Endothelial cell of umbilical vein (primary cell): ENCODE measurements at regions not wholly inside any gene's neighbourhood (a gene's known extent, or its start where the extent isn't known, plus 50 kb on each side); places are given as distances from the start of the nearest gene placed in this dataset.

Experiments used
- BruUV-seq: library from RNA; stranded (reverse); fragments of 400-500 nt; replicated peaks from 2 replicates; lab custom pipeline; 2021; lab: Mats Ljungman, UMichigan
- CTCF ChIA-PET: fragments of 300-600, 350-600 bp; sonication (Branson Sonifier 250); formaldehyde crosslinking; loops from one replicate; lab custom pipeline; 2021; ENCODE audit warnings: antibody characterized with exemption, inconsistent platforms; lab: Charles Lee
- POLR2A ChIA-PET: fragments of 300-600, 350-600 bp; sonication (Branson Sonifier 250); formaldehyde crosslinking; loops from one replicate; lab custom pipeline; 2021; ENCODE audit warnings: antibody characterized with exemption, inconsistent platforms; lab: Charles Lee
- DNase-seq: peaks from one replicate; pipeline ENCODE4 v3.0.0-alpha.2; 2011; ENCODE audit warnings: low read depth, low spot score
- FAIRE-seq: peaks from 2 replicates; lab custom pipeline; 2011; peaks lifted over from hg19 to GRCh38; lab: Jason Lieb, UNC
- H2AFZ ChIP-seq: 2 replicates; pipeline ENCODE4 v1.6.0; 2012; ENCODE audit warnings: low read depth, low read length, control low read depth, inconsistent platforms
- H3K27ac ChIP-seq: 2 replicates; pipeline ENCODE4 v1.5.1; 2011; ENCODE audit warnings: low read depth, mild to moderate bottlenecking, control low read depth, low read length, moderate library complexity; ENCODE audit not compliant: insufficient read depth
- H3K27me3 ChIP-seq, 2 experiments: 2 replicates each; pipeline versions ENCODE4 v1.6.0 to v1.6.1; 2011; ENCODE audit warnings: low read length in 2 of 2, mixed read lengths in 1 of 2; ENCODE audit not compliant: control insufficient read depth in 2 of 2, insufficient read depth in 2 of 2
- H3K36me3 ChIP-seq, 2 experiments: 2 replicates in 1 of 2; 3 replicates in 1 of 2; pipeline ENCODE4 v1.5.1; 2011; ENCODE audit warnings: low read length in 2 of 2, mild to moderate bottlenecking in 1 of 2, moderate library complexity in 1 of 2; ENCODE audit not compliant: control insufficient read depth in 2 of 2, insufficient read depth in 2 of 2; ENCODE audit errors: extremely low read depth in 1 of 2
- H3K4me1 ChIP-seq: 3 replicates; pipeline ENCODE4 v1.5.1; 2011; ENCODE audit warnings: mild to moderate bottlenecking, low read length; ENCODE audit not compliant: control insufficient read depth, insufficient read depth; ENCODE audit errors: extremely low read depth
- H3K4me2 ChIP-seq: 2 replicates; pipeline ENCODE4 v1.6.1; 2011; ENCODE audit warnings: low read length, control low read depth, mixed read lengths; ENCODE audit not compliant: insufficient read depth
- H3K4me3 ChIP-seq, 3 experiments: fragments of 200-600 bp in 1 of 3; sonication (generic), shearing (Covaris generic) in 1 of 3; replicated peaks in 1 of 3; 2 replicates each; pipeline ENCODE4 v1.5.1; 2011 to 2016; ENCODE audit warnings: control low read depth in 3 of 3, low read length in 3 of 3, mild to moderate bottlenecking in 2 of 3, inconsistent platforms in 1 of 3, low read depth in 1 of 3, moderate library complexity in 1 of 3; ENCODE audit not compliant: insufficient read depth in 1 of 3
- H3K79me2 ChIP-seq: 2 replicates; pipeline ENCODE4 v1.6.0; 2012; ENCODE audit warnings: low read length, inconsistent platforms; ENCODE audit not compliant: control insufficient read depth, insufficient read depth
- H3K9ac ChIP-seq: replicated peaks from 2 replicates; pipeline ENCODE3; 2011; ENCODE audit warnings: low read length, control low read depth; ENCODE audit not compliant: insufficient read depth; ENCODE audit errors: extremely low read depth
- H3K9me1 ChIP-seq: replicated peaks from 3 replicates; pipeline ENCODE4 v1.6.0; 2011; ENCODE audit warnings: mild to moderate bottlenecking, low read length; ENCODE audit not compliant: control insufficient read depth, insufficient read depth; ENCODE audit errors: extremely low read depth
- H3K9me3 ChIP-seq: replicated peaks from 2 replicates; pipeline ENCODE4 v1.5.1; 2012; ENCODE audit warnings: low read length, inconsistent platforms; ENCODE audit not compliant: control insufficient read depth, insufficient read depth
- H4K20me1 ChIP-seq: replicated peaks from 2 replicates; pipeline ENCODE3; 2011; ENCODE audit warnings: mild to moderate bottlenecking, low read length; ENCODE audit not compliant: control insufficient read depth, insufficient read depth; ENCODE audit errors: extremely low read depth
- EZH2 ChIP-seq: IDR thresholded peaks from 2 replicates; pipeline ENCODE4 v1.6.1; 2012; ENCODE audit warnings: borderline replicate concordance, low read depth, mild to moderate bottlenecking, moderate library complexity, low read length, inconsistent platforms; ENCODE audit not compliant: severe bottlenecking
- FOS ChIP-seq: IDR thresholded peaks from 2 replicates; pipeline ENCODE4 v1.6.1; 2011; ENCODE audit warnings: mild to moderate bottlenecking, low read length, moderate library complexity, borderline replicate concordance; ENCODE audit not compliant: insufficient read depth
- GATA2 ChIP-seq: IDR thresholded peaks from 2 replicates; pipeline ENCODE4 v1.7.0; 2011; ENCODE audit warnings: low read depth, mild to moderate bottlenecking, moderate library complexity, mixed read lengths, low read length; ENCODE audit not compliant: insufficient read length, insufficient read depth
- JUN ChIP-seq: IDR thresholded peaks from 2 replicates; pipeline ENCODE4 v1.6.1; 2011; ENCODE audit warnings: borderline replicate concordance, low read depth; ENCODE audit not compliant: insufficient read length, insufficient read depth
- MYC ChIP-seq: IDR thresholded peaks from one replicate; pipeline ENCODE4 v1.6.1; 2011; ENCODE audit warnings: mild to moderate bottlenecking, low read depth, low read length
- POLR2A ChIP-seq: IDR thresholded peaks from 2 replicates; pipeline ENCODE4 v1.6.1; 2012; ENCODE audit warnings: low read depth, mild to moderate bottlenecking, control low read depth, low read length
- dilution Hi-C: fragments of 300-500 bp; cut with MboI; formaldehyde crosslinking; loops from one replicate; pipeline ENCODE4 v1.15.0; 2019; ENCODE audit warnings: low sequenced_read_pairs; ENCODE audit not compliant: extremely low pct_ligation_motif_present
- intact Hi-C: fragments of 100-400 bp; cut with micrococcal nuclease; formaldehyde crosslinking; loops from one replicate; pipeline ENCODE4 v1.10.0; 2022
- TF ChIP-seq, protein P1 (sequence below): IDR thresholded peaks from 2 replicates; pipeline ENCODE4 v1.6.1; 2011; ENCODE audit not compliant: insufficient read depth, insufficient read length
- TF ChIP-seq, protein P2 (sequence below), 2 donors: IDR thresholded peaks; 1 replicate in 1 of 2; 2 replicates in 1 of 2; pipeline ENCODE4 v1.5.1; 2011; ENCODE audit warnings: low read length in 2 of 2, mild to moderate bottlenecking in 2 of 2, moderate library complexity in 2 of 2, control low read depth in 1 of 2, inconsistent platforms in 1 of 2, low read depth in 1 of 2; ENCODE audit not compliant: insufficient read depth in 1 of 2; ENCODE audit errors: extremely low read depth in 1 of 2

DNA sequence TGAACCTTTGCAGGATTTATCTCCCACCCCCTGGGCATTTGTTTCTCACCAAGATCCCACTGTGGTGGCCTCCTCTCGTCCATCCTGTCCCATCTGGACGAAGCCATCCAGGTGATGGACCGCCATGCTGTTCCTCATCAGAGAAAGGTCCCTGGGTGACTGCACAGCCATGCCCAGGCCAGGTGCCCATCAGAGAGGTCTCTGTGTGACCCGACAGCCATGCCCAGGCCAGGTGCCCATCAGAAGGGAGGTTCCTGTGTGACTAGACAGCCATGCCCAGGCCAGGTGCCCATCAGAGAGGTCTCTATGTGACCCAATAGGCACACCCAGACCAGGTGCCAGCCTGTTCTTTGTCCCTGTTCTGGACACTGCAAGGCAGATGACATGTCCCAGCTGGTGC, 360.9 kb upstream of the SALL3 start:
- H2AFZ ChIP-seq = no peak overlapping the region
- FAIRE-seq (no peak), DNase-seq (no peak)
- dilution Hi-C loops (no loop called here), intact Hi-C loops (no loop called here)
- no TSS peak for BruUV-seq
- H3K4me3 ChIP-seq = no peak overlapping the region
- H3K27me3 ChIP-seq = no peaks in the 10 kb centered on the region
- H3K9ac ChIP-seq = no peak overlapping the region
- peaks cover 2% of the 10 kb centered on the region for H3K9me3 ChIP-seq
- H3K79me2 ChIP-seq = no peaks in the 10 kb centered on the region
- CTCF ChIA-PET = no interaction called here
- no peaks in the 10 kb centered on the region for H3K4me1 ChIP-seq
- POLR2A ChIA-PET = no interaction called here
- no peak overlapping the region for H3K27ac ChIP-seq
- H3K36me3 ChIP-seq = no peaks in the 10 kb centered on the region
- no peak for TF ChIP-seq FOS
- TF ChIP-seq JUN = no peak
- TF ChIP-seq, protein P1, sequence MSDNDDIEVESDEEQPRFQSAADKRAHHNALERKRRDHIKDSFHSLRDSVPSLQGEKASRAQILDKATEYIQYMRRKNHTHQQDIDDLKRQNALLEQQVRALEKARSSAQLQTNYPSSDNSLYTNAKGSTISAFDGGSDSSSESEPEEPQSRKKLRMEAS = no peak
- no peak for TF ChIP-seq GATA2
- TF ChIP-seq, protein P2, sequence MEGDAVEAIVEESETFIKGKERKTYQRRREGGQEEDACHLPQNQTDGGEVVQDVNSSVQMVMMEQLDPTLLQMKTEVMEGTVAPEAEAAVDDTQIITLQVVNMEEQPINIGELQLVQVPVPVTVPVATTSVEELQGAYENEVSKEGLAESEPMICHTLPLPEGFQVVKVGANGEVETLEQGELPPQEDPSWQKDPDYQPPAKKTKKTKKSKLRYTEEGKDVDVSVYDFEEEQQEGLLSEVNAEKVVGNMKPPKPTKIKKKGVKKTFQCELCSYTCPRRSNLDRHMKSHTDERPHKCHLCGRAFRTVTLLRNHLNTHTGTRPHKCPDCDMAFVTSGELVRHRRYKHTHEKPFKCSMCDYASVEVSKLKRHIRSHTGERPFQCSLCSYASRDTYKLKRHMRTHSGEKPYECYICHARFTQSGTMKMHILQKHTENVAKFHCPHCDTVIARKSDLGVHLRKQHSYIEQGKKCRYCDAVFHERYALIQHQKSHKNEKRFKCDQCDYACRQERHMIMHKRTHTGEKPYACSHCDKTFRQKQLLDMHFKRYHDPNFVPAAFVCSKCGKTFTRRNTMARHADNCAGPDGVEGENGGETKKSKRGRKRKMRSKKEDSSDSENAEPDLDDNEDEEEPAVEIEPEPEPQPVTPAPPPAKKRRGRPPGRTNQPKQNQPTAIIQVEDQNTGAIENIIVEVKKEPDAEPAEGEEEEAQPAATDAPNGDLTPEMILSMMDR (IDR thresholded peaks at IDR 0.05; ENCODE audit: extremely low read depth in 1 of 2, insufficient read depth in 1 of 2, low read depth in 1 of 2, low read length in 2 of 2) = no peak
- TF ChIP-seq MYC = no peak
- H4K20me1 ChIP-seq = no peaks in the 10 kb centered on the region
- no peaks in the 10 kb centered on the region for H3K9me1 ChIP-seq
- H3K4me2 ChIP-seq = no peak overlapping the region

DNA sequence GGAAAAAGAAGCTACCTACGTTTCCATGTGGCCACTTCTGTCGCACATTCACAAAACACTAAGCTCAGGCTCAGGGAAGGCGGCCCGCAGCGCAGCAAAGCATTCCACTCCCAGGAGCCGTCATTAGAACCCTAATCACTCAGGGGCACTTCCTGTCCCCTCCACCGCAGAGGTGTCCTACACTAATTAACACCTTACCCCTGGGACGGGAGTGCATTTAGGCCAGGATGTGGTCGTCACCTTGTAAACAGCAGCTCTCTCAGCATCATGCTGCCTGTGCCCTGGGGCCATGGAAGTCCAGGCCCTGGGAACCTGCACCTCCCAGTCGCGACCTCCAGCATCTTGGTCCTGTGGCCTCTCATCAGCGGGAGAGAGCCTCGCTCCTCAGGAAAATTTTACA, 359.8 kb upstream of the SALL3 start:
- H4K20me1 ChIP-seq = no peaks in the 10 kb centered on the region
- no peak for FAIRE-seq
- H2AFZ ChIP-seq = no peak overlapping the region
- H3K4me2 ChIP-seq = no peak overlapping the region
- TF ChIP-seq, protein P1 = no peak
- TF ChIP-seq EZH2 = no peak
- TF ChIP-seq, protein P2 (IDR thresholded peaks at IDR 0.05; ENCODE audit: extremely low read depth in 1 of 2, insufficient read depth in 1 of 2, low read depth in 1 of 2, low read length in 2 of 2) = no peak
- TF ChIP-seq FOS = no peak
- no peak for TF ChIP-seq POLR2A
- TF ChIP-seq GATA2 = no peak
- TF ChIP-seq JUN = no peak
- no peak for TF ChIP-seq MYC
- BruUV-seq = no TSS peak
- intact Hi-C loops = no loop called here
- H3K27ac ChIP-seq = no peak overlapping the region
- peaks cover 2% of the 10 kb centered on the region for H3K9me3 ChIP-seq
- dilution Hi-C loops = no loop called here
- H3K36me3 ChIP-seq = no peaks in the 10 kb centered on the region
- POLR2A ChIA-PET = no interaction called here
- H3K4me1 ChIP-seq = no peaks in the 10 kb centered on the region
- no peaks in the 10 kb centered on the region for H3K79me2 ChIP-seq
- H3K9me1 ChIP-seq = no peaks in the 10 kb centered on the region
- no peak overlapping the region for H3K9ac ChIP-seq
- no peak for DNase-seq
- no peaks in the 10 kb centered on the region for H3K27me3 ChIP-seq
- CTCF ChIA-PET = no interaction called here
- H3K4me3 ChIP-seq = no peak overlapping the region
